ENCODE measurements at regions not wholly inside any gene's neighbourhood (a gene's known extent, or its start where the extent isn't known, plus 50 kb on each side); places are given as distances from the start of the nearest gene placed in this dataset.

GRCh38 chr16:54436346-54436745 is 149.8 kb upstream of the IRX3 start:
- DNase-seq = no peak

GRCh38 chr16:54434859-54435258 is 148.3 kb upstream of the IRX3 start:
- no peak for DNase-seq

DNA sequence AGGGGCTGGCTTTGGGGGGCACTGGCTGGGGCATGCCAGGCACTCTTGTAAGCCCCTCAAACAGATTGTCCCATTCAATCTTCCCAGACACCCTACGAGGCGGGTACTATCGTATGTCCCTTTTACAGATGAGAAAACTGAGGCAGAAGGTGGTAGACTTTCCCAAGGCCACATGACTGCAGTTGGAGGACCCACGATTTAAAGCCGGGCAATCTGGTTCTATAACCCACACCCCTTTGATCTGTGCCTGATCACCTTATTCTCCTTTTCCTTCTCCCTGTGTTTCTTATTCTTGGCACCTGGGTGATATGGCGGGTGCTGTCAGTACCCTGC is 146.3 kb upstream of the IRX3 start:
- DNase-seq = no peak

DNA sequence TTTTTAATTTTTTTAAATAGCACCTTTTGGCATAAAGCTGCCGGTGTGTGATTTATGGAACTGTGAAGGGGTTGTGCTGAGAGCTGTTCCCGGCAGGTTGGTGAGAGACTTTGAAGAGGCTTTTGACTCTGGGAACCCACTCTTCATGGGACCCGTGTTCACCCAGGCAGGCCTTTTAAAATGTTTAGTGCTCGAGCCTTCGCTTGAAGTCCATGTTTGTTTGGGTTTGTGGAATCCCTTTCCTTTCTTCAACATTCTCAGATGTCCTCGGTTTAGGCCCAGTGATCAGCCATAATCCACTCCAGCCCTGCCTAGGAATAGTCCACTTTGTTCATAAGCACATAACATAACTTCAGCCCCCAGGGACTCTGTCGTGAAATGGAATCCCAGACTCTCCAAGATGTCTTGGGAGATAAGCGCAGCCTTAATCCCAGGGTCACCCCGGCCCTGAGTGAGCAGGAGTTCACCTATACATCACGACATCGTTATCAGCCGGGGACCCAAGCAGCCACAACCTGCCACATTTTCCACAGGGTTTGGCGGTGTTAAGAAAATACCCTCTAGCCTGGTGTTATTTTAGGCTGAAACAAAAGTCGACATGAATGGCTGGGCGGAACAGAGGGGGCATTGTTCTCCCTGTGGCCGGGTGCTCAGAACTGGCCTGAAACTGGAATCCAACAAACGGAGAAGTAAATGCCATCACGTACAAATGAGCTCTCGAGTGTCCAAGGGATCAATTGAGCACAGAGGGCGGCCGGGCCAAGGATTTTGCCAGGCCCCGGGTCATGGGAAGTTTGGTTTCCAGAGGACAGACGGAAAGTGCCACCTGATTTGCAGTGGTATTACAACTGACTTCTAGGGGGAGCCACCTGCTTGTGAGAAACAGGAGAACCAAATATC is 145.7 kb upstream of the IRX3 start:
- DNase-seq = no peak

DNA sequence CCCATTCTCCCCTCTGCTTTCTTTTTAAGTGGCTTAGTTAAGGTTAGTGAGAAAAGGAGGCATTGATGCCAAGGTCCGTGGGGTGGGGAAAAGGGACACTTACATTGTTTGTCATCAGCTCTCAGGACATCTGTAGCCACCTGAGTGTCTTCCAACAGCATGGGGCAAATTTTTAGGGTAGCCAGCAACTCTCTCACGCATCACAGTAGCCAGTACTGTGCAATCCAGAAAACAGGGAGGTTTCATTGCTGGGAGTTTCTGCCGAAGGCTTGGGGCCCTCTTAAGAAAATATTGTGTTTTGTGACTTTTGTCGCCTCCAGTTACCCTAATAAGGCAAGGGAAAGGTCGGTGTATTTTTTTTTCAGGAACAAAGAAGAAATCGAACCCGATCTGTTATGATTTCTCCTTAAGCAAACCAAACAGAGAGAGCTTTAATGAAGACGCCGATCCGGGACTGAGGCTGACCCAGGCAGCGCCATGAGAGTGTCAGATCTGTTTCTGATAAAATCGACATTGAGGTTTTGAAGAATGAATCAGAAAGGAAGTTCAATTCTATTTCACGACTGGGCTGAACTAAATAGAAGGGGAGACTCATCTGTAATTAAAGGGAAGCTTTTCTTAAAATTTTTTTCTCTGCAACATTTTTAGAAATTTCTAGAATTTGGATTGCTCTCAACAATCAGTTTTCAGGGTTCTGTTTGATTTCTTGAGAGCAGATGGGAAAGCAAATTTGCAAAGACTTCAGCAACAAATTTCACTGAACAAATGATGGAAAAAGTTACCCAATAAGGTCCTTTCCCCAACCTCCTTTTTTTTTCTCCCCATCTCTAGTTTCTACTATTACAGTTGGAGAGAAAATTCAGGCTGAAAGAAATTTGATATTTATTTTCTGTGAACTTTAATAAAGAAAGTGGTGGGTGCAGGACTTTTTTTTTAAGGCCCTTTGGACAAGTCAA is 144.7 kb upstream of the IRX3 start:
- DNase-seq = no peak

DNA sequence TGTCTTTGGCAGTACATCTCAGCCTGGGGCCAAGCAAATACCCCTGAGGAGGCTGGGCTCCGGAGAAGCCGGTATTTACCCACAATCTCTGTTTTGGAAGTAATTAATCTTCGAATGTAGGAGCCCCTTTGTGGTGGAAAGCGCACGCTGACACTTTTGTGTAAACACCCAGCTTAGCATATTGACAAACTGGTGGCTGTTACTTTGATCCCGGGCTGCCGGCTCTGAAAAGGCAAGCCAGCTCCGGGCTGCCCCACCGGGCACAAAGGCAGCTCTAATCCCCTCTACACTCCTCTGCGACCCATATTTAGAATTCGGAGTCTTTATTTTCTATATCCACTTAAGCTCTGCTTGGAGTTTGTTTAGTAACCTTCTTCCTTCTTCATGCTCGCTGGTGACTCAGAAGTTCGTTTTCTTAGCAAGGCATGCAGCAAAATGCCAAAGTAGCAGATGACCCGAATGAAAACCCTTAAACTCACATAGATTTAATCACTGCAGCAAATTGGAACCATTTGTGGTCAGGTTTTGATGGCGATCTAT is 144.0 kb upstream of the IRX3 start:
- peak; percentile 15 for DNase-seq

DNA sequence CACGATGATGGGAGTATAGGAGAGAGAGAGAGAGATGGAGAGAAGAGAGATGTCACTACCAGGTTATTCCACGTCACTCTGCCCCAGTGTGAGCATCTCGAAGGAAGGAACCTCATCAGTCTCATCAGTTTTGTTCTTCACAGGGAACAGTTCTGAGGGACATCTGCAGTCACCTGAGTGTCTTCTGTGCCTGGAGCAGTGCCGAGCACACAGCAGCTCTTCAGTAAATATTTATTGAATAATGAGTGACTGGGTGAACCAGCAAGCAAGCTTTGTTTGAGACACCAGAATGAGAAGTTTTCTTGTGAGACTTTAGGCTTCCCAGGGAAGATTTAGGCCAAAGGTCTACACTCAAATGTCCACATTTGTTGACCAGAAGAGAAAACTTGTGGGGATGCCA is 142.4 kb upstream of the IRX3 start:
- DNase-seq = no peak

DNA sequence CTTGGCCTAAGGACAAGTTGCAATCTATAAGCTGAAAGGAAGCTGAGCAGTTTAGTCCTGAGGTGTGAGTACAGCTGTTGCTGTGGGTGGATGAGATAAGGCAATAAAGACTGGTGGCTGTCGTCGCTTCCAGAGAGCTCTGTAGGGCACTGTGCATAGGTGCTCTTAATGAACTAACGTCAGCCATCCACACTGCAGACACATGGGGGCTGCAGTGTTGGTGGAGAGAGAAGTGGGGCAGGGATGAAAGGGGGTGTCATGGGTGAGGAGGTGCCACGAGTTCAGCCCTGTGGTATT is 139.9 kb upstream of the IRX3 start:
- DNase-seq = no peak

GRCh38 chr16:54425681-54426552 is 139.3 kb upstream of the IRX3 start:
- DNase-seq = peak; percentile 53

- peak; percentile 40 for DNase-seq
These were observed 138.5 kb upstream of the IRX3 start for GRCh38 chr16:54425068-54425467.

DNA sequence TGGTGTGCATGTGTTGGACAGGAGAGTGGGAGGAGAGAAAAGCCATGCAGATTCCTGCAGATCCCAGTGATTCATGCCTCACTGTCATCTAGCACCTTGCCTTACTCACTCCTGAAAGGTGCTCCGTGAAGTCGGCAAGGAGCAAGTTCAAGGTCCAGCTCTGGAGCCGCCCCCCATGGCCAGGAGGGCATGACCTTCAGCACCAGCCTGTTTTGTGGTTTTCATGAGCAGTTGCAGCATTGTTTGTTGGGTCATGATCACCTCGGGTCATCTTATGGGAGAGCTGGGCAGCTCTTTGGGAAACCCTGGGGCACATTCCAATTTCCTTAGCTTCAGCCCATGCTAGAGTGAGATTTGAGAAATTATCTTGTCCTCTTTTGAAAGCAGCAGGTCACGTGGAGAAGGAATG is 137.5 kb upstream of the IRX3 start:
- DNase-seq = no peak

- DNase-seq = no peak
These were observed 136.0 kb upstream of the IRX3 start for GRCh38 chr16:54422569-54422978.

DNA sequence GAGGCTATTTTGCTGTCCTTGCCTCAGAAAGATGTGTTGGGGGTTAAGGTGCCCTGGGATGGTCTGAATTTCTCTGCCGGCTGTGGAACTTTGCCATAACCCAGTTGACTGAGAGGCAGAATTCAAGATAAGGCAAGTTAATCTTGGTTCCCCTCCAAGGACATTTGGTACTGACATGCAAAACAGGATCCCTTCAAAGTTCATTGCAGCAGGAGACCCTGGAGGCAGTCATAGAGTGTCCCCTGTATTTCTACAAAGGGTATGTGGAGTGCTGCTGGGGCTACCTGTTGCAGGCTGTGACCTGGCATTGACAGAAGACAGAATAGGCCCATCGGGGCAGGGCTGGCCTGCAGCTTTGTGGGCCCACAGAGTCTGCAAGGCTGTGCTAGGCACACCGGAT is 135.6 kb upstream of the IRX3 start:
- DNase-seq = no peak

DNA sequence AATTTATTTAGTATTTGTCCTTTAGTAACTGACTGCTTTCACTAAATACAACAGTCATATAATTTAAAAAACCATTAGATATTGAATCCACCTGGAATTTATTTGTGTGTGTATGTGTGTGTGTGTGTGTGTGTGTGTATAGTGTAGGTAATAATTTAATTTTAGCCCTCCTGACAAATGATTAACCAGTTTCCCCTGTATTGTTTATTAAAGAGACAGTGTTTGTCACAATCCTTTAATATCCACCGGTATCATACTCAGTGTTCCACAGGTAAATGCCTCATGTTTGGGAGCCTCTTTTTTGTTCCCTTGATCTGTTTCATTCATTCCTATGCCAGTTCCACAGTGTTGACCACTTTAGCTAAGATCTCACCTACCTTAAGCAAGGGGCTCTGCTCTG is 134.6 kb upstream of the IRX3 start:
- DNase-seq = no peak

DNA sequence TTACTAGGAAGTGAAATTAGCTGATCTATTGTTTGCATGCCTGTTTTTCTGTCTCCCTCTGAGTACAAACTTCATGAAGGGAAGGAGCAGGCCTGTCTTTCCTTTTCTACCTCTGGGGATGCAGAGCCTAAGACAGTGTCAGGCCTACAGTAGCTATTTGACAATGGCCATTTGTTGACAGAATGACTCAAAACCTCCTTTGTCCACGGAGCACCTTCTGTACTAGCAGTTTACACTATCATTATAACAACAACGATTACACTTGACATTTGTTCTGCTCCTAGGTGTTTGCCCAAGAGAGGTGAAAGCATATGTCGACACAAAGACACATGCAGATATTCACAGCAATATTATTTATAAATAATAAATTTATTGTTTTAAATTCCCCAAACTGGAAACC is 132.3 kb upstream of the IRX3 start:
- DNase-seq = peak; percentile 55

GRCh38 chr16:54417384-54417783 is 130.8 kb upstream of the IRX3 start:
- no peak for DNase-seq

GRCh38 chr16:54414671-54415070 is 128.1 kb upstream of the IRX3 start:
- no peak for DNase-seq

GRCh38 chr16:54412777-54413455 is 126.3 kb upstream of the IRX3 start:
- DNase-seq = no peak

DNA sequence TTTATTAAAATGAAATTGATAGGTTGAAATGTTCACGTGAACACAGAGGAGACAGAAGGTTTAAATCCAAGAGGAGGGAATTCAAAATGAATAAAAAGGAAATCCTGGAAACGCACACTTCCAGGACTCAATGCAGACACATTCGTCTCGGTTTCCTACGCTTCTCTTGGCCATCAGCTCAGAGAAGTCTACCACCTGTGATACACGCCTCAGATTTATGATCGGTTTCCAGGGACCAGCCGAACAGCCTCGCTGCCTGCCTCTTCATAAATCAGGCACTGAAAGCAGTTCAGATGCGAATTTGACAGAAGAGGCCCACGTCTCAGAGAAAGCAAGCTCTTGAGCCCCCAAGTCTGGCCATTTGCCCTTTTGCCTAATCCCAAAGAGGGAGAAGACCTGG is 125.5 kb upstream of the IRX3 start:
- DNase-seq = no peak

GRCh38 chr16:54411544-54411943 is 125.0 kb upstream of the IRX3 start:
- no peak for DNase-seq

DNA sequence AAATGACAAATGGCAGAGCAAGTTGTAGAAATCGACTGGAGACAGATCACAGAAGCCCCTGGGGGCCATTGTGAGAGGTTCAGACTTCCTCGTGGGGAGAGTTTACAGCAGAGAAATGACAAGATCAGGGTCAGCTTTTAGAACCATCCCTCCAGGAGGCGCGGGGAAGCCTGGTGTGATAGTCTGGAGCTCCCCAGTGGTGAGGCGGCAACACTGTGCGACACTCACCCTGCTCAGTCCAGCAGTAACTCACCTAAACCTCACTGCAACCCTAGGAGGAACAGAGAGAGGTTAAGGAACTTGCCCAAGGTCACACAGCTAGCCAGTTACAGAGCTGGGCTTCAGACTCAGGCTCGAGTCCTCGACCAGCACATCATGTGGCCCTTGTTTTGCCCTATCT is 123.4 kb upstream of the IRX3 start:
- DNase-seq = no peak

- no peak for DNase-seq
These were observed 121.0 kb upstream of the IRX3 start for GRCh38 chr16:54407596-54407995.

Data from NCI-H69 (cell line).